Mammary epithelial cell (primary cell): ENCODE measurements at regions not wholly inside any gene's neighbourhood (a gene's known extent, or its start where the extent isn't known, plus 50 kb on each side); places are given as distances from the start of the nearest gene placed in this dataset.

Experiments used
- EZH2 ChIP-seq: IDR thresholded peaks from 2 replicates; pipeline ENCODE4 v1.6.1; 2012; ENCODE audit warnings: low read length, inconsistent platforms, borderline replicate concordance
- TF ChIP-seq, protein P1 (sequence below), 2 donors: IDR thresholded peaks in 1 of 2; conservative IDR thresholded peaks in 1 of 2; 2 replicates each; pipeline ENCODE4 v1.5.1; 2011 to 2012; ENCODE audit warnings: inconsistent platforms in 2 of 2, low read length in 2 of 2, mild to moderate bottlenecking in 2 of 2, control low read depth in 1 of 2, low read depth in 1 of 2; ENCODE audit not compliant: insufficient read depth in 1 of 2; ENCODE audit errors: extremely low read depth in 1 of 2

DNA sequence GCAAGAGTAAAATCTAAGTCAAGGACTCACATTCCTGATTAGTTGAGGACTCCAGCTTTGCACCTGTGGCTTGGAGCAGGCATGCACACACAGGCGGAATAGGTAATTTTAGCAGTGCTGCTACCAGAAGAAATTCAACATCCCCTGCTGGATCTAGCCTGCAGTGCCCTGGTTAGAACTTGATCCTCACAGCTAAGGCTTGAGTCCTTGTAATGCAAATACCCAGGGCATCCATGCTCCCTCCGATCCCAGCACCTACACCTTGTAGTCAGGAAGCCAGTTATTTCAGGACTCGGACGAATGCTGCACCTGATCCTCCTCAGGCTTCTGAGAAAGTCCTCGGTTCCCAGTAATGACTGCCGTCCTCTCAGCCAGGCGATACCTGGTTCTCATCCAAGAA is 309.0 kb upstream of the AMIGO2 start:
- TF ChIP-seq, protein P1, sequence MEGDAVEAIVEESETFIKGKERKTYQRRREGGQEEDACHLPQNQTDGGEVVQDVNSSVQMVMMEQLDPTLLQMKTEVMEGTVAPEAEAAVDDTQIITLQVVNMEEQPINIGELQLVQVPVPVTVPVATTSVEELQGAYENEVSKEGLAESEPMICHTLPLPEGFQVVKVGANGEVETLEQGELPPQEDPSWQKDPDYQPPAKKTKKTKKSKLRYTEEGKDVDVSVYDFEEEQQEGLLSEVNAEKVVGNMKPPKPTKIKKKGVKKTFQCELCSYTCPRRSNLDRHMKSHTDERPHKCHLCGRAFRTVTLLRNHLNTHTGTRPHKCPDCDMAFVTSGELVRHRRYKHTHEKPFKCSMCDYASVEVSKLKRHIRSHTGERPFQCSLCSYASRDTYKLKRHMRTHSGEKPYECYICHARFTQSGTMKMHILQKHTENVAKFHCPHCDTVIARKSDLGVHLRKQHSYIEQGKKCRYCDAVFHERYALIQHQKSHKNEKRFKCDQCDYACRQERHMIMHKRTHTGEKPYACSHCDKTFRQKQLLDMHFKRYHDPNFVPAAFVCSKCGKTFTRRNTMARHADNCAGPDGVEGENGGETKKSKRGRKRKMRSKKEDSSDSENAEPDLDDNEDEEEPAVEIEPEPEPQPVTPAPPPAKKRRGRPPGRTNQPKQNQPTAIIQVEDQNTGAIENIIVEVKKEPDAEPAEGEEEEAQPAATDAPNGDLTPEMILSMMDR (conservative IDR thresholded peaks at IDR 0.05 in 1 of 2, IDR thresholded peaks at IDR 0.05 in 1 of 2; ENCODE audit: extremely low read depth in 1 of 2, insufficient read depth in 1 of 2, low read depth in 1 of 2, low read length in 2 of 2), result no peak
- no peak for TF ChIP-seq EZH2
